Stimulated activated CD4-positive, alpha-beta T cell treated with anti-CD3 and anti-CD28 coated beads, TNF-alpha, amount 100 ng/mL, for 24 hours (primary cell): ENCODE measurements at regions not wholly inside any gene's neighbourhood (a gene's known extent, or its start where the extent isn't known, plus 50 kb on each side); places are given as distances from the start of the nearest gene placed in this dataset.
A peak's percentile ranks its signal among the peaks of the same experiment; 100 is the strongest.
"Not testable (repeated sequence)": the region's sequence is repeated elsewhere in the genome, so short reads cannot be mapped to it uniquely, and the experiment has no call there.

ENCODE experiments used
- DNase-seq, 3 experiments: peaks; one replicate each; pipeline ENCODE4 v3.0.0-alpha.2; 2020; ENCODE audit warnings: low read depth in 3 of 3

GRCh38 chr14:51342226-51342625 lies 102.2 kb downstream of the TMX1 start:
- DNase-seq: no peak

DNA sequence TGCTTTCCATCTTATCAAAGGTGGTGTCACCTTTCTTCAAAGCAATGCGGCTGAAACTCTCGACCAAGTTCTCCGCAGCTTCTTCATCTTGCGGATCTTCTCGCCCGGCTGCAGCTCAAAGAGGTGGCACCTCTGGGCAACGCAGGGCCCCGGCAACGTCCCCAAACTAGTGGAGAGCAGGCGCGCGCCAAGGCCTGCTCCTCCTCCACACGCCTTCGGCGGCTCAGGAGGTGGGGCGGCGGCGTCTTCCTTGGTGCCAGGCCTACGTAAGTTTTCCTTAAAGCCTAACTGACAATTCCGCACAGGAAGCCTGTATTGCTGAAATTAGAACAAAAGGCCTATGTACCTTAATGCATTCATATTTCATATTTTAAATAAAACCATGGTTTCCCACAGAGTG lies 112.0 kb downstream of the TMX1 start:
- no peak for DNase-seq

DNA sequence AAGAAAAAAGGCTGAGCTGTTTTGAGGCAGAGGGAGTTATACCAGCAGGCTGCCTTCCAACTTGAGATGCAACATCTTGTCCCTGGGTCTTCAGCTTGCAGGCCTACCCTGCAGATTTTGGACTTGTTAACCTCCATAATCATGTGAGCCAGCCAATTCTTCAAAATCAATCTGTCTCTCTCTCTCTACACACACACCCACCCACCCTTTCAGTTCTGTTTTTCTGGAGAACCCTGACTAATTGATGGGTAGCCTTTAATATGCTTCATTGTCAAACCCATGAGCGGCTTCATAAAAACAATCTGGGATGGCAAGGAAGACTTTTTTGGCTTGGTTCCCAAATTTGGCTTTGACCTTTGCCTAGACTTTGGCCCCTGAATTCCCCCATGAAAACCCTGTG lies 113.9 kb downstream of the TMX1 start:
- no peak for DNase-seq

GRCh38 chr14:51354846-51355245 lies 114.8 kb downstream of the TMX1 start:
- no peak for DNase-seq

DNA sequence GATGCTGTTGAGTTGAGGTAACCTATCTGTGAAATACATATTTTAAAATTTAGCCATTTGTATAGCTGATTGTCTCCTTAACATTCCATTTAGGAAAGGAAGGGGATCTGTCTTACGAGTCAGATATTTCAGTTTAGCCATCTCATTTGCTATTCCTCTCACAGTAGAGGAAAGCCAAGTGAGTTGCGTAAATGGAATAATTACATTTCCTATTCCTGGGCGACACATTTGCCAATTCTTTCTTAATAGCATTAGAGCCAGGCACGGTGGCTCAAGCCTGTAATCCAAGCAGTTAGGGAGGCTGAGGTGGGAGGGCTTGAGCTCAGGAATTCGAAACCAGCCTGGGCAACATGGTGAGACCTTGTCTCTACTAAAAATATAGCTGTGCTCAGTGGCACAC lies 116.3 kb downstream of the TMX1 start:
- no peak for DNase-seq

GRCh38 chr14:51357250-51357649 lies 117.2 kb downstream of the TMX1 start:
- no peak for DNase-seq

GRCh38 chr14:51360592-51360991 lies 120.5 kb downstream of the TMX1 start:
- DNase-seq: no peak

DNA sequence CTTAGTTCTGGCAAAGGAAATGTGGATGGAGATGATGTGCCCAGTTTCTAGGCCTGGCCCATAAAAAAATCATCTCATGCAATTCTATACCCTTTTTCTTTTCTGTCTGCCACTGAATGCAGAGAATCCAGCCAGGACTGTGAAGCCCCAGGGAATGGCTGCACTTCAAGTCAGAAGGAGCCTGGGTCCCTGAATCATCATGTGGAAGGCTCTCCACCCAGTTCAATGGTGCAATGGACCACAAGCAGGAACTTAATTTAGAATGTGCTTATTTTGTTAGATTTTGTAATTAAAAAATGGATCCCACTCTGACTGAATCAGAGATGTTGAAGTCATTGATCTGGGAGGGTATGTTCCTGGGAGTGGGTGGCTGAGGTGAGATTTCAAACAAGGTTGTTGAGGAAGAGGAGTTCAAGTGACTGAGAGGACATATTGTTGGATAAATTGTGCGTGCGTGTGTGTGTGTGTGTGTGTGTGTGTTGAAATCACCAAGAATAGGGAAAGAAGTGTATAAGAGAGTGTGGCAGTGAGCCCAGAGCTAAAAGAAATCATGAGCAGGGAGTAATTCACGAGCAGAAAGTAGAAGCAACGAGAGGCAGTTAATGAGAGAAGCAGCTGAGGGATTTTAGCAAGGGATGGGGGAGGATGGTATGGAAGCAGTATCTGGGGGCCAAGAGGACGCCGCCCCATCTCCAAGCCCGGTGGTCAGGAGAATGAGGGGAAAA lies 125.4 kb downstream of the TMX1 start:
- DNase-seq: no peak

GRCh38 chr14:51366460-51366859 lies 126.4 kb downstream of the TMX1 start:
- not testable (repeated sequence) for DNase-seq

DNA sequence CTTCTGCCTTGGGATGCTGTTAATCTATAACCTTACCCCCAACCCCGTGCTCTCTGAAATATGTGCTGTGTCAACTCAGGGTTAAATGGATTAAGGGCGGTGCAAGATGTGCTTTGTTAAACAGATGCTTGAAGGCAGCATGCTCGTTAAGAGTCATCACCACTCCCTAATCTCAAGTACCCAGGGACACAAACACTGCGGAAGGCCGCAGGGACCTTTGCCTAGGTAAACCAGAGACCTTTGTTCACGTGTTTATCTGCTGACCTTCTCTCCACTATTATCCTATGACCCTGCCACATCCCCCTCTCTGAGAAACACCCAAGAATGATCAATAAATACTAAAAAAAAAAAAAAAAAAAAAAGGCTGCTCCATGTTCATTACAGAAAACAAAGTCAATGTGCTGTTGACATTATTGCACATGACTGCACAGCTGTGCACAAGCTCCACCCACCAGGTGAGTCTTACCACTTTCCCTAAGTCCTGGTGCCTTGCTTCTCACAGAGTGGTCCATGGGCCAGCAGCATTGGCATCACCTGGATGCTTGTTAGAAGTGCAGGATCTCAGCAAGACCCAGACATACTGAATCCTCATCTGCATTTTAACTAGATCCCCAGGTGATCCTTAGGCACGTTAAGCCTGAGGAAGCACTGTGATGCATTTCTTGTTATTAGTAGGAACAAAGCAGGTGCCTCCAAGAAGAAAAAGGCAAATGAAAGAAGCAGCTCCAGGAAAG lies 127.0 kb downstream of the TMX1 start:
- DNase-seq: not testable (repeated sequence)

- no peak for DNase-seq
Observed at GRCh38 chr14:51367600-51367931, 127.5 kb downstream of the TMX1 start.

GRCh38 chr14:51368721-51369163 lies 128.7 kb downstream of the TMX1 start:
- DNase-seq: no peak

DNA sequence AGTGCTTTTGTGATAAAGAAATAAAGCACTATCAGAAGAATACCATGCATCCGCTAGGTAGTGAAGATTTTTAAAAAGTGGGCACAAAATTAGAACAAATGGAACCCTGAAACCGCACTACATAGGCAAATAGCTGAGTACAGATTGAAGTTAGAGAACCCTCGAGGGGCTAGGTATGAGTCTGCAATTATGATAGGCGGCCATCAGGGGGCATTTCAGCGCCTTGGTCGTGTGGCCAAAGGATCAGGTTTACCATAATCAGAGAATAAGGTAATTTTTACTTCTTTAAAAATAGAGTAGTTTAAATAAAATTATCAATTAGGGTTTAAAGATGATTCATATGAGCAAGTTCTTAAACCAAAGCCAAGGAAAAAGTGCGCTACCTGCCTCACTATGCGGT lies 129.8 kb downstream of the TMX1 start:
- peak in 2 of 3 experiments; percentile 0 to 14 for DNase-seq

- no peak for DNase-seq
Observed at GRCh38 chr14:51370758-51371386, 130.8 kb downstream of the TMX1 start.

- DNase-seq: not testable (repeated sequence)
Observed at GRCh38 chr14:51377186-51377585, 137.1 kb downstream of the TMX1 start.

GRCh38 chr14:51382506-51382905 lies 142.5 kb downstream of the TMX1 start:
- no peak for DNase-seq

DNA sequence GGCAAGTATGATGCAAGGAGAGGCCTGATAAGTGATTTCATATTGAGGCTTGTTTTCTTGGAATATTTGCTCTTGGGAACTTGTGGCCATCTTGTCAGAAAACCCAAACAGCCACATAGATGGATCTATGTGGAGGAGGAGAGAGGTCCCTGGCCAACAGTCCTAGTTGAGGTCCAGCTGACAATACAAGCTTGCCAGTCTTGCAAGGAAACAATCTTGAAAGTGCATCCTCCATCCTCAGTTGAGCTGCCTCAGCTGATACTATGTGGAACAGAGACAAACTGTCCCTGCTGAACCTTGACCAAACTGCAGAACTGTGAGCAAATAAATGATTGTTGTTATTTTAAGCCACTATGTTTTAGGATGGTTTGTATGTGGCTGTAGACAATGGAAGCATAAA lies 146.4 kb downstream of the TMX1 start:
- no peak for DNase-seq

- no peak for DNase-seq
Observed at GRCh38 chr14:51386983-51387735, 147.1 kb downstream of the TMX1 start.

- DNase-seq: no peak
Observed at GRCh38 chr14:51392416-51392815, 152.4 kb downstream of the TMX1 start.

GRCh38 chr14:51394384-51394783 lies 154.3 kb downstream of the TMX1 start:
- DNase-seq: no peak

GRCh38 chr14:51394804-51395203 lies 154.8 kb downstream of the TMX1 start:
- no peak for DNase-seq

DNA sequence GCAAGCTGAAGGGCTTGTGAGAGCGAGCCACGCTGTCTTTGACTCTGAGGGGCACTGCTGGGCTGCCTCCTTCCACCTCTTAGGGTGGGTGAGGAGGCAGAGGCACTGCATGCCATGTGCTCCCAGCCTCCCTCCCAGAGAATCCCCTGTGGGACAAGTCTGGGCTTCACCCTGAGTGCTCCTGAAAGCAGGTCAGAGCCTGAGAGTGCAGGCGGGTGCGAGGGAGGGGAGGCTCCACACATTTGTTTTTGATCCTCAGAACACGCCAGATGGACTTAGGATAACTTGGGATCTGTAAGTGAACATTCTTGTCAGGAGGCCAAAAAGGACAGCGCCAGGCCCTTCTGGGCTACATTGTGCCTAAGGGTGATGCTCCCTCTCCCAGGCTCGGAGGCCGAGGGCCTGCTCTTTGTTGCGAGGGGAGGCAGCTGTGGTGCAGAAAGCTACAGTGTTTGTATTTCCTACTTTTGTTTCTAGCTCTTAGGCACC lies 155.4 kb downstream of the TMX1 start:
- DNase-seq: no peak
